A549 (cell line): ENCODE measurements at regions not wholly inside any gene's neighbourhood (a gene's known extent, or its start where the extent isn't known, plus 50 kb on each side); places are given as distances from the start of the nearest gene placed in this dataset.

ENCODE experiments used
- HDAC2 ChIP-seq: fragments of 200-600 bp; sonication (generic); IDR thresholded peaks from 2 replicates; pipeline ENCODE4 v1.6.1; 2016
- NFE2L2 ChIP-seq: fragments of 150-350 bp; conservative IDR thresholded peaks from 2 replicates; pipeline ENCODE4 v1.6.1; 2014; ENCODE audit warnings: low read length
- POLR2A ChIP-seq: IDR thresholded peaks from 2 replicates; pipeline ENCODE4 v1.6.1; 2012; ENCODE audit warnings: mild to moderate bottlenecking, low read length
- RAD21 ChIP-seq, 2 experiments: fragments of >200 bp in 1 of 2; sonication (Bioruptor Twin) in 1 of 2; formaldehyde crosslinking in 1 of 2; IDR thresholded peaks in 1 of 2; conservative IDR thresholded peaks in 1 of 2; 2 replicates in 1 of 2; 3 replicates in 1 of 2; pipeline ENCODE4 v1.6.1; 2012 to 2018; ENCODE audit warnings: inconsistent platforms in 1 of 2
- RARB ChIP-seq: fragments of 250-450 bp; sonication (Bioruptor Pico); IDR thresholded peaks from 2 replicates; pipeline ENCODE4 v1.8.0; 2021; ENCODE audit warnings: mild to moderate bottlenecking, moderate library complexity
- TF ChIP-seq, protein P1 (sequence below): fragments of >200 bp; sonication (Bioruptor Twin); formaldehyde crosslinking; IDR thresholded peaks from 3 replicates; pipeline ENCODE4 v1.5.1; 2016
- TF ChIP-seq, protein P2 (sequence below): IDR thresholded peaks from 2 replicates; pipeline ENCODE4 v1.6.1; 2012; ENCODE audit warnings: low read depth, borderline replicate concordance

DNA sequence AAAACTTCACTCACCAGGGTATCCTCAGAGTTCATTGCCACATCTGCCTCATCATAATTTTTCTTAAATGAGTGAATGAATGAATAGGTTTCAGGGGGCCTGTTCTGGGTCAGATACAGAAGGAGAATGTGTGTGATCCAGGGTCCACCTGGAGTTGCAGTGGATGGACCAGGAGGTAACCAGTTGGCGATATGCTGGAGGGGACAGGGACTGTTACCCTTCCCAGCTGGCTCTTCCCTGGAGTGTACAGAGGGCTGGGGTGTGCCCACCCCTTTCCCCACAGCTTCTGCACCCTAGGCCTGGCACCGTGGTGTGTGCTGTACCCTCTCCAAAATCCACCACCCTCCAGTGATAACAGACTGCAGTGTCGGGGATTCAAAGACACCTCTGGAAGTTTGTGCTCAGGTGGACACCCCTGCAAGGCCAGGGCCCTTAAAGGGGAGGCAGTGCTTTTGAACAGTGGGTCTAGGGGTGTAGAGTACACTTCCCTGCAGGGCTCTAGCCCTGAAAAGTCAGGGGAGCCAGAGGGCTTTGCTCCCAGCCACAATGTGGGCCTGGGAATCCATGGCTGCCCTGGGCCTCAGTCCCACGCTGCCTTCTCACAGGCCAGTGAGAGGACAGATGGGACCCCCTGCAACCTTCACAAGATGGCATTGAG lies 134.4 kb upstream of the UNC5B start:
- TF ChIP-seq, protein P1, sequence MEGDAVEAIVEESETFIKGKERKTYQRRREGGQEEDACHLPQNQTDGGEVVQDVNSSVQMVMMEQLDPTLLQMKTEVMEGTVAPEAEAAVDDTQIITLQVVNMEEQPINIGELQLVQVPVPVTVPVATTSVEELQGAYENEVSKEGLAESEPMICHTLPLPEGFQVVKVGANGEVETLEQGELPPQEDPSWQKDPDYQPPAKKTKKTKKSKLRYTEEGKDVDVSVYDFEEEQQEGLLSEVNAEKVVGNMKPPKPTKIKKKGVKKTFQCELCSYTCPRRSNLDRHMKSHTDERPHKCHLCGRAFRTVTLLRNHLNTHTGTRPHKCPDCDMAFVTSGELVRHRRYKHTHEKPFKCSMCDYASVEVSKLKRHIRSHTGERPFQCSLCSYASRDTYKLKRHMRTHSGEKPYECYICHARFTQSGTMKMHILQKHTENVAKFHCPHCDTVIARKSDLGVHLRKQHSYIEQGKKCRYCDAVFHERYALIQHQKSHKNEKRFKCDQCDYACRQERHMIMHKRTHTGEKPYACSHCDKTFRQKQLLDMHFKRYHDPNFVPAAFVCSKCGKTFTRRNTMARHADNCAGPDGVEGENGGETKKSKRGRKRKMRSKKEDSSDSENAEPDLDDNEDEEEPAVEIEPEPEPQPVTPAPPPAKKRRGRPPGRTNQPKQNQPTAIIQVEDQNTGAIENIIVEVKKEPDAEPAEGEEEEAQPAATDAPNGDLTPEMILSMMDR = no peak
- TF ChIP-seq NFE2L2 (no peak), RARB (no peak), HDAC2 (no peak), POLR2A (no peak), RAD21 (conservative IDR thresholded peaks at IDR 0.05 in 1 of 2, IDR thresholded peaks at IDR 0.05 in 1 of 2) (no peak)
- TF ChIP-seq, protein P2, sequence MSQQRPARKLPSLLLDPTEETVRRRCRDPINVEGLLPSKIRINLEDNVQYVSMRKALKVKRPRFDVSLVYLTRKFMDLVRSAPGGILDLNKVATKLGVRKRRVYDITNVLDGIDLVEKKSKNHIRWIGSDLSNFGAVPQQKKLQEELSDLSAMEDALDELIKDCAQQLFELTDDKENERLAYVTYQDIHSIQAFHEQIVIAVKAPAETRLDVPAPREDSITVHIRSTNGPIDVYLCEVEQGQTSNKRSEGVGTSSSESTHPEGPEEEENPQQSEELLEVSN = no peak
